GM12878 (cell line): ENCODE measurements at regions not wholly inside any gene's neighbourhood (a gene's known extent, or its start where the extent isn't known, plus 50 kb on each side); places are given as distances from the start of the nearest gene placed in this dataset.
A peak's percentile ranks its signal among the peaks of the same experiment; 100 is the strongest.

Experiments used
- ATAC-seq: fragments of 200-7000 bp; cut with Tn5 transposase; 3 replicates; pipeline ENCODE4 v1.9.1; 2020; ENCODE audit warnings: mild to moderate bottlenecking, moderate library complexity
- BruUV-seq: library from RNA; stranded (reverse); fragments of 400-500 nt; replicated peaks from 2 replicates; lab custom pipeline; 2021; lab: Mats Ljungman, UMichigan
- CTCF ChIA-PET: fragments of 300-600 bp; sonication (Branson Sonifier 250); formaldehyde crosslinking; extraction: SDS; loops from one replicate; lab custom pipeline; 2021; ENCODE audit warnings: inconsistent platforms; lab: Yijun Ruan, JAX
- POLR2A ChIA-PET: fragments of 350-600 bp; formaldehyde crosslinking; extraction: SDS; loops from one replicate; lab custom pipeline; 2021; ENCODE audit warnings: inconsistent platforms; lab: Charles Lee
- RAD21 ChIA-PET: fragments of 300-600 bp; sonication (Branson Sonifier 250); formaldehyde crosslinking; loops from one replicate; lab custom pipeline; 2023; ENCODE audit warnings: antibody characterized with exemption; ENCODE audit not compliant: unreplicated experiment; lab: Charles Lee
- SMC1A ChIA-PET: fragments of 300-600 bp; sonication (Branson Sonifier 250); formaldehyde crosslinking; loops from one replicate; lab custom pipeline; 2023; ENCODE audit not compliant: unreplicated experiment, uncharacterized antibody; lab: Charles Lee
- DNase-seq: peaks from one replicate; pipeline ENCODE4 v3.0.0-alpha.2; 2011; ENCODE audit warnings: low read depth, low spot score
- FAIRE-seq: peaks from 3 replicates; lab custom pipeline; 2011; peaks lifted over from hg19 to GRCh38; lab: Jason Lieb, UNC
- H2AFZ ChIP-seq: 2 replicates; pipeline ENCODE4 v1.6.0; 2011; ENCODE audit warnings: low read depth, low read length, control low read depth; ENCODE audit not compliant: control insufficient read depth
- H3K27ac ChIP-seq: 2 replicates; pipeline ENCODE4 v1.5.1; 2011; ENCODE audit warnings: control low read depth; ENCODE audit not compliant: control insufficient read depth, insufficient read depth
- H3K27me3 ChIP-seq, 2 experiments: replicated peaks in 1 of 2; 2 replicates each; pipeline versions ENCODE4 v1.6.0 to v1.6.1; 2011; ENCODE audit warnings: low read length in 1 of 2; ENCODE audit not compliant: control insufficient read depth in 2 of 2, insufficient read depth in 2 of 2
- H3K36me3 ChIP-seq, 2 experiments: 2 replicates each; pipeline ENCODE4 v1.5.1; 2011; ENCODE audit warnings: low read length in 1 of 2; ENCODE audit not compliant: control insufficient read depth in 2 of 2, insufficient read depth in 2 of 2
- H3K4me1 ChIP-seq: 2 replicates; pipeline ENCODE4 v1.6.1; 2011; ENCODE audit warnings: mild to moderate bottlenecking, low read length, moderate library complexity, mixed read lengths; ENCODE audit not compliant: control insufficient read depth, insufficient read depth
- H3K4me2 ChIP-seq: 2 replicates; pipeline ENCODE4 v1.6.0; 2011; ENCODE audit warnings: control low read depth; ENCODE audit not compliant: control insufficient read depth, insufficient read depth
- H3K4me3 ChIP-seq: fragments of 200-600 bp; sonication (generic); 2 replicates; pipeline ENCODE4 v1.5.1; 2016
- H3K79me2 ChIP-seq: 2 replicates; pipeline ENCODE4 v1.6.0; 2011; ENCODE audit warnings: low read length; ENCODE audit not compliant: control insufficient read depth, insufficient read depth
- H3K9ac ChIP-seq: 2 replicates; pipeline ENCODE4 v1.8.0; 2011; ENCODE audit warnings: low read length, control low read depth, mixed read lengths; ENCODE audit not compliant: control insufficient read depth, insufficient read depth
- H3K9me3 ChIP-seq: replicated peaks from 3 replicates; pipeline ENCODE4 v1.5.1; 2011; ENCODE audit warnings: mild to moderate bottlenecking, low read length; ENCODE audit not compliant: control insufficient read depth, insufficient read depth
- H4K20me1 ChIP-seq: 2 replicates; pipeline ENCODE4 v1.6.0; 2011; ENCODE audit not compliant: control insufficient read depth, insufficient read depth
- ESRRA ChIP-seq: IDR thresholded peaks from 2 replicates; pipeline ENCODE4 v1.6.1; 2012; ENCODE audit warnings: mild to moderate bottlenecking, low read length, improper control_type of control experiment
- MYC ChIP-seq: IDR thresholded peaks from 2 replicates; pipeline ENCODE4 v1.6.1; 2011; ENCODE audit warnings: mild to moderate bottlenecking, low read length, moderate library complexity, inconsistent platforms; ENCODE audit not compliant: insufficient read depth, insufficient replicate concordance, insufficient read length, severe bottlenecking
- RAD21 ChIP-seq: IDR thresholded peaks from 2 replicates; pipeline ENCODE4 v1.6.1; 2011; ENCODE audit warnings: mild to moderate bottlenecking, low read depth, low read length, moderate library complexity; ENCODE audit not compliant: insufficient read depth
- SP1 ChIP-seq: IDR thresholded peaks from one replicate; pipeline ENCODE4 v1.6.1; 2011; ENCODE audit warnings: low read depth, low read length
- WGBS: methylation state at CpG from one replicate; pipeline ENCODE4 v1.1.6; 2016; ENCODE audit warnings: low lambda C conversion rate; ENCODE audit not compliant: insufficient replicate concordance, insufficient coverage; ENCODE audit errors: missing lambda C conversion rate; 5-methylcytosine and 5-hydroxymethylcytosine counted together
- in situ Hi-C: fragments of 300-500 bp; cut with MboI; formaldehyde crosslinking; loops from 9 replicates; pipeline ENCODE4 v1.14.3; 2018; ENCODE audit warnings: mixed read lengths
- intact Hi-C: fragments of 100-400 bp; cut with micrococcal nuclease; formaldehyde crosslinking; loops from one replicate; pipeline ENCODE4 v1.14.2; 2022; ENCODE audit not compliant: unreplicated experiment
- TF ChIP-seq, protein P1 (sequence below), 3 experiments: IDR thresholded peaks in 2 of 3; conservative IDR thresholded peaks in 1 of 3; 2 replicates each; pipeline ENCODE4 v1.5.1; 2011; ENCODE audit warnings: low read depth in 3 of 3, low read length in 3 of 3, mild to moderate bottlenecking in 3 of 3, control low read depth in 2 of 3, moderate library complexity in 2 of 3, inconsistent platforms in 1 of 3, mixed read lengths in 1 of 3; ENCODE audit not compliant: control insufficient read depth in 2 of 3, insufficient read depth in 1 of 3; ENCODE audit errors: extremely low read depth in 1 of 3

- Histone ChIP-seq H3K9me3 (no peaks in the 10 kb centered on the region), H3K9ac (no peak overlapping the region), H3K36me3 (no peaks in the 10 kb centered on the region), H3K4me2 (no peak overlapping the region), H3K4me3 (no peak overlapping the region), H3K27ac (no peak overlapping the region), H3K4me1 (no peaks in the 10 kb centered on the region), H2AFZ (no peak overlapping the region), H3K27me3 (no peaks in the 10 kb centered on the region), H4K20me1 (no peaks in the 10 kb centered on the region), H3K79me2 (no peaks in the 10 kb centered on the region)
- TF ChIP-seq SP1 (no peak), ESRRA (no peak), MYC (no peak), RAD21 (0 out of 2 replicates have a peak, but pooled peaks have one; percentile 17)
- TF ChIP-seq, protein P1, sequence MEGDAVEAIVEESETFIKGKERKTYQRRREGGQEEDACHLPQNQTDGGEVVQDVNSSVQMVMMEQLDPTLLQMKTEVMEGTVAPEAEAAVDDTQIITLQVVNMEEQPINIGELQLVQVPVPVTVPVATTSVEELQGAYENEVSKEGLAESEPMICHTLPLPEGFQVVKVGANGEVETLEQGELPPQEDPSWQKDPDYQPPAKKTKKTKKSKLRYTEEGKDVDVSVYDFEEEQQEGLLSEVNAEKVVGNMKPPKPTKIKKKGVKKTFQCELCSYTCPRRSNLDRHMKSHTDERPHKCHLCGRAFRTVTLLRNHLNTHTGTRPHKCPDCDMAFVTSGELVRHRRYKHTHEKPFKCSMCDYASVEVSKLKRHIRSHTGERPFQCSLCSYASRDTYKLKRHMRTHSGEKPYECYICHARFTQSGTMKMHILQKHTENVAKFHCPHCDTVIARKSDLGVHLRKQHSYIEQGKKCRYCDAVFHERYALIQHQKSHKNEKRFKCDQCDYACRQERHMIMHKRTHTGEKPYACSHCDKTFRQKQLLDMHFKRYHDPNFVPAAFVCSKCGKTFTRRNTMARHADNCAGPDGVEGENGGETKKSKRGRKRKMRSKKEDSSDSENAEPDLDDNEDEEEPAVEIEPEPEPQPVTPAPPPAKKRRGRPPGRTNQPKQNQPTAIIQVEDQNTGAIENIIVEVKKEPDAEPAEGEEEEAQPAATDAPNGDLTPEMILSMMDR (IDR thresholded peaks at IDR 0.05 in 2 of 3, conservative IDR thresholded peaks at IDR 0.05 in 1 of 3; ENCODE audit: control insufficient read depth in 2 of 3, extremely low read depth in 1 of 3, insufficient read depth in 1 of 3, low read depth in 3 of 3, low read length in 3 of 3) = peak in 2 of 3 experiments; percentile 8 to 29; a peak in 1 of 6 replicates
- no peak for FAIRE-seq
- in situ Hi-C loops (no loop called here), intact Hi-C loops (loop anchor here (5.0 kb wide), 1 partner anchor 819 kb away; no protein-coding TSS in a partner anchor)
- WGBS = 32% methylated on average over 6 of the region's 6 CpGs
- CTCF ChIA-PET = interaction anchor here (0.6 to 1.7 kb wide), 4 partner anchors 125 to 822 kb away, joined by 3 to 5 read pairs (median 4); no protein-coding TSS in a partner anchor
- ATAC-seq = no peak
- SMC1A ChIA-PET = no interaction called here
- DNase-seq = no peak
- POLR2A ChIA-PET = no interaction called here
- RAD21 ChIA-PET = no interaction called here
- no TSS peak for BruUV-seq
Observed at GRCh38 chr7:85851571-85852193, 664.8 kb upstream of the SEMA3D start.
